Esophagus mucosa (tissue), 1 donor: ENCODE measurements at regions not wholly inside any gene's neighbourhood (a gene's known extent, or its start where the extent isn't known, plus 50 kb on each side); places are given as distances from the start of the nearest gene placed in this dataset.
"Not testable (repeated sequence)": the region's sequence is repeated elsewhere in the genome, so short reads cannot be mapped to it uniquely, and the experiment has no call there.

Experiments
- ATAC-seq: fragments of 200-7000 bp; cut with Tn5 transposase; one replicate; pipeline ENCODE4 v1.9.1; 2020
- donor health status: DM: yes; HTN: yes; CAD: no.

- no peak for ATAC-seq
These were observed 472.5 kb upstream of the ZNF804A start for GRCh38 chr2:184125867-184126266.

GRCh38 chr2:184129073-184129472, 469.3 kb upstream of the ZNF804A start:
- no peak for ATAC-seq

GRCh38 chr2:184137955-184138354, 460.4 kb upstream of the ZNF804A start:
- no peak for ATAC-seq

- no peak for ATAC-seq
These were observed 456.5 kb upstream of the ZNF804A start for GRCh38 chr2:184141866-184142265.

- ATAC-seq: no peak
These were observed 443.9 kb upstream of the ZNF804A start for GRCh38 chr2:184154438-184154837.

GRCh38 chr2:184155791-184156190, 442.5 kb upstream of the ZNF804A start:
- ATAC-seq: no peak

GRCh38 chr2:184157141-184157540, 441.2 kb upstream of the ZNF804A start:
- ATAC-seq: no peak

- no peak for ATAC-seq
These were observed 435.9 kb upstream of the ZNF804A start for GRCh38 chr2:184162426-184162825.

GRCh38 chr2:184168823-184169222, 429.5 kb upstream of the ZNF804A start:
- not testable (repeated sequence) for ATAC-seq

- no peak for ATAC-seq
These were observed 429.0 kb upstream of the ZNF804A start for GRCh38 chr2:184169366-184169765.

GRCh38 chr2:184174493-184175104, 423.7 kb upstream of the ZNF804A start:
- no peak for ATAC-seq

GRCh38 chr2:184178229-184178628, 420.1 kb upstream of the ZNF804A start:
- no peak for ATAC-seq

GRCh38 chr2:184186436-184186835, 411.9 kb upstream of the ZNF804A start:
- no peak for ATAC-seq

- no peak for ATAC-seq
These were observed 410.8 kb upstream of the ZNF804A start for GRCh38 chr2:184187421-184187971.

GRCh38 chr2:184190725-184191124, 407.6 kb upstream of the ZNF804A start:
- ATAC-seq: no peak

- no peak for ATAC-seq
These were observed 405.7 kb upstream of the ZNF804A start for GRCh38 chr2:184192649-184193048.

GRCh38 chr2:184197413-184197812, 400.9 kb upstream of the ZNF804A start:
- ATAC-seq: no peak

- not testable (repeated sequence) for ATAC-seq
These were observed 399.5 kb upstream of the ZNF804A start for GRCh38 chr2:184198791-184199190.

- ATAC-seq: no peak
These were observed 399.1 kb upstream of the ZNF804A start for GRCh38 chr2:184199274-184199673.

GRCh38 chr2:184201246-184201645, 397.1 kb upstream of the ZNF804A start:
- no peak for ATAC-seq

GRCh38 chr2:184203661-184204060, 394.7 kb upstream of the ZNF804A start:
- ATAC-seq: no peak

- no peak for ATAC-seq
These were observed 393.2 kb upstream of the ZNF804A start for GRCh38 chr2:184205048-184205596.

GRCh38 chr2:184206045-184206444, 392.3 kb upstream of the ZNF804A start:
- no peak for ATAC-seq

GRCh38 chr2:184210329-184210728, 388.0 kb upstream of the ZNF804A start:
- ATAC-seq: no peak

- no peak for ATAC-seq
These were observed 382.6 kb upstream of the ZNF804A start for GRCh38 chr2:184215745-184216144.
